ENCODE measurements at regions not wholly inside any gene's neighbourhood (a gene's known extent, or its start where the extent isn't known, plus 50 kb on each side); places are given as distances from the start of the nearest gene placed in this dataset.

- TF ChIP-seq CTCF (IDR thresholded peaks at IDR 0.05) = no peak
- no peak for TF ChIP-seq POLR2A (IDR thresholded peaks at IDR 0.05)
Measured at GRCh38 chr5:27875148-27875547, 836.8 kb upstream of the CDH9 start.
